Uterus (tissue), 3 donors: ENCODE measurements at regions not wholly inside any gene's neighbourhood (a gene's known extent, or its start where the extent isn't known, plus 50 kb on each side); places are given as distances from the start of the nearest gene placed in this dataset.
"Not testable (repeated sequence)": the region's sequence is repeated elsewhere in the genome, so short reads cannot be mapped to it uniquely, and the experiment has no call there.

Experiments
- DNase-seq, 2 donors: peaks; one replicate each; pipeline ENCODE4 v3.0.0-alpha.2; 2019 to 2020
- H3K27ac ChIP-seq, 2 donors: fragments of 200-600 bp; sonication (generic); 1 replicate in 1 of 2; 2 replicates in 1 of 2; pipeline ENCODE4 v1.5.1; 2016 to 2018
- H3K27me3 ChIP-seq, 2 donors: fragments of 200-600 bp; sonication (generic); one replicate each; pipeline ENCODE4 v1.5.1; 2018 to 2019; ENCODE audit warnings: control low read depth in 1 of 2
- H3K36me3 ChIP-seq, 2 donors: fragments of 200-600 bp; sonication (generic); one replicate each; pipeline ENCODE4 v1.5.1; 2019; ENCODE audit warnings: control low read depth in 1 of 2
- H3K4me1 ChIP-seq, 2 donors: fragments of 200-600 bp; sonication (generic); one replicate each; pipeline ENCODE4 v1.5.1; 2018 to 2019; ENCODE audit warnings: control low read depth in 1 of 2
- H3K4me3 ChIP-seq, 2 donors: fragments of 200-600 bp; sonication (generic); 1 replicate in 1 of 2; 2 replicates in 1 of 2; pipeline ENCODE4 v1.5.1; 2018 to 2019; ENCODE audit warnings: mild to moderate bottlenecking in 1 of 2
- H3K9me3 ChIP-seq, 2 donors: fragments of 200-600 bp; sonication (generic); one replicate each; pipeline ENCODE4 v1.5.1; 2019; ENCODE audit warnings: control low read depth in 1 of 2
- CTCF ChIP-seq, 4 experiments: fragments of 200-600 bp in 2 of 4; fragments of 450-650 bp in 2 of 4; sonication (generic) in 2 of 4; IDR thresholded peaks; one replicate each; pipeline ENCODE4 v1.5.1; 2016 to 2019; ENCODE audit warnings: antibody characterized with exemption in 4 of 4, mild to moderate bottlenecking in 2 of 4, moderate library complexity in 1 of 4
- POLR2A ChIP-seq, 2 donors: fragments of 450-650 bp; IDR thresholded peaks; one replicate each; pipeline ENCODE4 v1.6.1; 2016; ENCODE audit warnings: antibody characterized with exemption in 2 of 2, mild to moderate bottlenecking in 1 of 2, moderate library complexity in 1 of 2
- intact Hi-C: fragments of 100-400 bp; cut with DNase I; formaldehyde crosslinking; loops from one replicate; pipeline ENCODE4 v1.15.1; 2023; ENCODE audit warnings: low total_unique reads
- donor health status: DM: yes; HTN: yes; CAD: no.

GRCh38 chr18:1308686-1309085 lies 404.0 kb downstream of the ADCYAP1 start:
- Histone ChIP-seq H3K36me3 (no peaks in the 10 kb centered on the region), H3K4me3 (no peak overlapping the region), H3K27ac (no peak overlapping the region), H3K27me3 (no peaks in the 10 kb centered on the region), H3K9me3 (no peaks in the 10 kb centered on the region), H3K4me1 (no peaks in the 10 kb centered on the region)
- no peak for TF ChIP-seq CTCF (IDR thresholded peaks at IDR 0.05)
- no peak for TF ChIP-seq POLR2A (IDR thresholded peaks at IDR 0.05)
- intact Hi-C loops = no loop called here
- DNase-seq = no peak

DNA sequence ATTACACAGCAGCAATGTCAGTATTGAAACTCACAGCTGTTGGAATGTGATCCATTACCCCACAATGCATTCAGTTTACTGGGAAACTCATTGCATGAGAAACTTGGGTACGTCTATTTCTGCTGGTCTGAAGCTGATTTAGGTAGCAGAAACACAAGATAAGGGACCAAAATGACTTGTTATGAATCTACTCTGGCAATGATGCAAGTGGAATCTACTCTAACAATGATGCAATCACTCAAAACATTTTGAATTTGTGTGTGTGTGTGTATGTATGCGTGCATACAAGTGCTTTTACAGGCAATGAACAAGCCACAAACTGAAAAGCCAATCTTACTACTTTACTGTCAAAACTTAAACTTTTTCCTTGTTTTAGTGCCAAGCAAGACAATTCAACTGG lies 406.7 kb downstream of the ADCYAP1 start:
- H3K4me3 ChIP-seq = no peak overlapping the region
- intact Hi-C loops = no loop called here

GRCh38 chr18:1335345-1335744 lies 430.7 kb downstream of the ADCYAP1 start:
- H3K27me3 ChIP-seq, H3K4me1 ChIP-seq, DNase-seq, H3K9me3 ChIP-seq, H3K4me3 ChIP-seq, H3K27ac ChIP-seq, H3K36me3 ChIP-seq, intact Hi-C loops: not testable (repeated sequence)

More for the DNA sequence above, 406.7 kb downstream of the ADCYAP1 start:
- H3K27ac ChIP-seq = no peak overlapping the region
- no peaks in the 10 kb centered on the region for H3K27me3 ChIP-seq
- no peaks in the 10 kb centered on the region for H3K36me3 ChIP-seq
- H3K4me1 ChIP-seq = no peaks in the 10 kb centered on the region
- TF ChIP-seq CTCF (IDR thresholded peaks at IDR 0.05) = no peak
- TF ChIP-seq POLR2A (IDR thresholded peaks at IDR 0.05) = no peak
- no peaks in the 10 kb centered on the region for H3K9me3 ChIP-seq
- DNase-seq = no peak

DNA sequence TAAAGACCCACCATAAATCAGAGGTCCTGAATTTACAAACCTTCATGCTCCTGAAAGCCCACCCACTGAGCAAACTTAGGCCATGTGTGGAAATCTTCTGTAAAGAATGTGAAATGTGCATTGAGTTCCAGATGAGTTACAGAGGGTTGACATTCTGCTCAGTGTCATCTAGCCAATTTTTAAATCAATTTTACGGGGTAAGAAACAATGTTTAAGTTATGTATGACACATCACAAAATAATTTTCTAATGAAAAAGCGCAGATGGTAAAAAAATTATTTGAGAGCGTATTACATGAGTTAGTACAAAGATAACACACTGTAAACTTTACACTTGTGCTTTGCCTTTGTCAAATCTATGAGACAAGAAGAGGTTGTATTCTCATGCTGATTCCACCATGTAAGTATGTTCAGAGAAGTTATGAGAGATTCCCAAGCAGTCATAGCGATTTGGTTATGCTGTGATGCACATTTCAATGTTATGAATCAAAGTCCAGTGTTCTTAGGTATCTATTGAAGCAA lies 446.3 kb downstream of the ADCYAP1 start:
- intact Hi-C loops = no loop called here
- no peaks in the 10 kb centered on the region for H3K4me1 ChIP-seq
- H3K27ac ChIP-seq = no peak overlapping the region
- H3K4me3 ChIP-seq = no peak overlapping the region
- TF ChIP-seq POLR2A (IDR thresholded peaks at IDR 0.05) = no peak
- no peak for TF ChIP-seq CTCF (IDR thresholded peaks at IDR 0.05)
- no peaks in the 10 kb centered on the region for H3K9me3 ChIP-seq
- H3K27me3 ChIP-seq = no peaks in the 10 kb centered on the region
- no peak for DNase-seq
- no peaks in the 10 kb centered on the region for H3K36me3 ChIP-seq

- H3K4me1 ChIP-seq = no peaks in the 10 kb centered on the region
- no peak overlapping the region for H3K4me3 ChIP-seq
- no peak for TF ChIP-seq CTCF (IDR thresholded peaks at IDR 0.05)
- no peak for TF ChIP-seq POLR2A (IDR thresholded peaks at IDR 0.05)
- H3K36me3 ChIP-seq = no peaks in the 10 kb centered on the region
- intact Hi-C loops = no loop called here
- no peak for DNase-seq
- H3K27ac ChIP-seq = no peak overlapping the region
- no peaks in the 10 kb centered on the region for H3K9me3 ChIP-seq
- no peaks in the 10 kb centered on the region for H3K27me3 ChIP-seq
These were observed 448.4 kb downstream of the ADCYAP1 start for GRCh38 chr18:1353025-1353424.

DNA sequence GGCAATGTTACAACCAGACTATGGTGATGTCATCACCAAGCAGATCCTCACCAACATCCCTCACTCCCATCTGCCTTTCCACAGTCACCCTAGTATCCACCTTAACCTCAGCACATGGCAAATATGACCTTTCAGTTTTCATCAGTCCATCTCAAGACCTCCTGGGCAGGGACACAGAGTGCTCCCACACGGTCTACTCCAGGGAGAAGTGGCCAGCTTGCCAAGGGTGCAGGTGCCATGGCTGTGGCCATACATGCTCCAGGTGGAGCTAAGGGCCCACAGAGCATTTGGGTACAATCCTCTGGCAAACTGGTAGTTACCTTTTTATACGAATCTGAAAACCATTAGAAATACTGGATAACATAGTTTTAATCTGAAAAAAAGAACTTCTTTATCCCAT lies 453.1 kb downstream of the ADCYAP1 start:
- DNase-seq = no peak
- Histone ChIP-seq H3K27ac (no peak overlapping the region), H3K27me3 (no peaks in the 10 kb centered on the region), H3K36me3 (no peaks in the 10 kb centered on the region), H3K4me1 (no peaks in the 10 kb centered on the region), H3K4me3 (no peak overlapping the region), H3K9me3 (no peaks in the 10 kb centered on the region)
- intact Hi-C loops = no loop called here
- no peak for TF ChIP-seq POLR2A (IDR thresholded peaks at IDR 0.05)
- TF ChIP-seq CTCF (IDR thresholded peaks at IDR 0.05) = no peak
